HepG2 (cell line): ENCODE measurements at regions not wholly inside any gene's neighbourhood (a gene's known extent, or its start where the extent isn't known, plus 50 kb on each side); places are given as distances from the start of the nearest gene placed in this dataset.

ENCODE experiments used
- AKAP8 ChIP-seq: sonication (generic); formaldehyde crosslinking; IDR thresholded peaks from 2 replicates; pipeline ENCODE4 v1.5.1; 2020; ENCODE audit warnings: mild to moderate bottlenecking, missing genetic modification reagents
- MAFG ChIP-seq: sonication (generic); formaldehyde crosslinking; IDR thresholded peaks from 2 replicates; pipeline ENCODE4 v1.5.1; 2020; ENCODE audit warnings: mild to moderate bottlenecking, missing genetic modification reagents
- NFYB ChIP-seq: sonication (generic); formaldehyde crosslinking; IDR thresholded peaks from 2 replicates; pipeline ENCODE4 v1.4.0; 2020; ENCODE audit warnings: missing genetic modification reagents
- PCBP2 ChIP-seq: fragments of 200-400 bp; formaldehyde crosslinking; optimal IDR thresholded peaks from 2 replicates; pipeline ENCODE3; 2018; ENCODE audit warnings: low read length, low read depth; ENCODE audit not compliant: poor library complexity, severe bottlenecking
- SETDB1 ChIP-seq: sonication (generic); formaldehyde crosslinking; IDR thresholded peaks from 2 replicates; pipeline ENCODE4 v1.5.1; 2020; ENCODE audit warnings: missing genetic modification reagents, mild to moderate bottlenecking, borderline replicate concordance
- SYNCRIP ChIP-seq: fragments of 200-400 bp; formaldehyde crosslinking; IDR thresholded peaks from 2 replicates; pipeline ENCODE4 v1.6.1; 2018; ENCODE audit warnings: mild to moderate bottlenecking, low read depth, low read length; ENCODE audit not compliant: insufficient read depth
- YY1 ChIP-seq: IDR thresholded peaks from 2 replicates; pipeline ENCODE4 v1.6.1; 2011; ENCODE audit warnings: low read length, low read depth, moderate library complexity, mild to moderate bottlenecking; ENCODE audit not compliant: insufficient read depth, insufficient replicate concordance
- ZKSCAN5 ChIP-seq: sonication (generic); formaldehyde crosslinking; IDR thresholded peaks from 2 replicates; pipeline ENCODE4 v1.5.1; 2020; ENCODE audit warnings: mild to moderate bottlenecking, missing genetic modification reagents
- ZMYM4 ChIP-seq: sonication (generic); formaldehyde crosslinking; IDR thresholded peaks from 2 replicates; pipeline ENCODE4 v1.8.1; 2023; ENCODE audit warnings: mild to moderate bottlenecking, missing genetic modification reagents
- ZNF468 ChIP-seq: sonication (generic); formaldehyde crosslinking; IDR thresholded peaks from 2 replicates; pipeline ENCODE4 v1.8.0; 2022; ENCODE audit warnings: mild to moderate bottlenecking, moderate library complexity, missing genetic modification reagents
- ZNF792 ChIP-seq: IDR thresholded peaks from 2 replicates; pipeline ENCODE4 v1.6.1; 2016
- ZSCAN21 ChIP-seq: sonication (generic); formaldehyde crosslinking; IDR thresholded peaks from 2 replicates; pipeline ENCODE4 v1.8.0; 2022; ENCODE audit warnings: mild to moderate bottlenecking, missing genetic modification reagents, moderate library complexity, borderline replicate concordance
- TF ChIP-seq, protein P1 (sequence below): sonication (generic); formaldehyde crosslinking; IDR thresholded peaks from 2 replicates; pipeline ENCODE4 v1.9.0; 2021; ENCODE audit warnings: mild to moderate bottlenecking, missing genetic modification reagents
- TF ChIP-seq, protein P2 (sequence below): sonication (generic); formaldehyde crosslinking; IDR thresholded peaks from 2 replicates; pipeline ENCODE4 v1.4.0; 2020; ENCODE audit warnings: missing genetic modification reagents
- TF ChIP-seq, protein P3 (sequence below): sonication (generic); formaldehyde crosslinking; IDR thresholded peaks from 2 replicates; pipeline ENCODE4 v1.4.0; 2020; ENCODE audit warnings: missing genetic modification reagents, borderline replicate concordance

DNA sequence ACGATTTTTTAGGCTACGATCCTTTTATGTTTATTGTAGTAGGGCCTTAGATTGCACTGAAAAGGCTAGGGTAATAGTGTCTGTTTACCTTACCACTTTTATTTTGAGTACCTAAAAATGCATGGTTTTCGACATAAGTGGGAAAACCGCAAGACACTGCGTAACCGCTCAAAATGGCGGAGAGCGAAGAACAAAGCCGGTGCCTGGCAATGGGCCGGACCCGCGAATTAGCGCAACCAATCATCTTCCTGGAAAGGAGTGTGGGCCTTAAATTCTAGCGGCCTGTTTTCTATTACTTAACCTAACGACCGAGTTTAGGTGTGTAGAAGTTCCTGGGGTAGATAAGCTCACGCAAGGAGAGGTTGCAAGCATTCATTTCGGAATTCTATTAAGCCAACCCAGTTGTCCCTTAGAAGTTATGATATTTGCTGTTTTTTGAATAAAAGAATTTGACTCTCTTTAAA is 118.0 kb downstream of the HFE start (continued):
- TF ChIP-seq, protein P1, sequence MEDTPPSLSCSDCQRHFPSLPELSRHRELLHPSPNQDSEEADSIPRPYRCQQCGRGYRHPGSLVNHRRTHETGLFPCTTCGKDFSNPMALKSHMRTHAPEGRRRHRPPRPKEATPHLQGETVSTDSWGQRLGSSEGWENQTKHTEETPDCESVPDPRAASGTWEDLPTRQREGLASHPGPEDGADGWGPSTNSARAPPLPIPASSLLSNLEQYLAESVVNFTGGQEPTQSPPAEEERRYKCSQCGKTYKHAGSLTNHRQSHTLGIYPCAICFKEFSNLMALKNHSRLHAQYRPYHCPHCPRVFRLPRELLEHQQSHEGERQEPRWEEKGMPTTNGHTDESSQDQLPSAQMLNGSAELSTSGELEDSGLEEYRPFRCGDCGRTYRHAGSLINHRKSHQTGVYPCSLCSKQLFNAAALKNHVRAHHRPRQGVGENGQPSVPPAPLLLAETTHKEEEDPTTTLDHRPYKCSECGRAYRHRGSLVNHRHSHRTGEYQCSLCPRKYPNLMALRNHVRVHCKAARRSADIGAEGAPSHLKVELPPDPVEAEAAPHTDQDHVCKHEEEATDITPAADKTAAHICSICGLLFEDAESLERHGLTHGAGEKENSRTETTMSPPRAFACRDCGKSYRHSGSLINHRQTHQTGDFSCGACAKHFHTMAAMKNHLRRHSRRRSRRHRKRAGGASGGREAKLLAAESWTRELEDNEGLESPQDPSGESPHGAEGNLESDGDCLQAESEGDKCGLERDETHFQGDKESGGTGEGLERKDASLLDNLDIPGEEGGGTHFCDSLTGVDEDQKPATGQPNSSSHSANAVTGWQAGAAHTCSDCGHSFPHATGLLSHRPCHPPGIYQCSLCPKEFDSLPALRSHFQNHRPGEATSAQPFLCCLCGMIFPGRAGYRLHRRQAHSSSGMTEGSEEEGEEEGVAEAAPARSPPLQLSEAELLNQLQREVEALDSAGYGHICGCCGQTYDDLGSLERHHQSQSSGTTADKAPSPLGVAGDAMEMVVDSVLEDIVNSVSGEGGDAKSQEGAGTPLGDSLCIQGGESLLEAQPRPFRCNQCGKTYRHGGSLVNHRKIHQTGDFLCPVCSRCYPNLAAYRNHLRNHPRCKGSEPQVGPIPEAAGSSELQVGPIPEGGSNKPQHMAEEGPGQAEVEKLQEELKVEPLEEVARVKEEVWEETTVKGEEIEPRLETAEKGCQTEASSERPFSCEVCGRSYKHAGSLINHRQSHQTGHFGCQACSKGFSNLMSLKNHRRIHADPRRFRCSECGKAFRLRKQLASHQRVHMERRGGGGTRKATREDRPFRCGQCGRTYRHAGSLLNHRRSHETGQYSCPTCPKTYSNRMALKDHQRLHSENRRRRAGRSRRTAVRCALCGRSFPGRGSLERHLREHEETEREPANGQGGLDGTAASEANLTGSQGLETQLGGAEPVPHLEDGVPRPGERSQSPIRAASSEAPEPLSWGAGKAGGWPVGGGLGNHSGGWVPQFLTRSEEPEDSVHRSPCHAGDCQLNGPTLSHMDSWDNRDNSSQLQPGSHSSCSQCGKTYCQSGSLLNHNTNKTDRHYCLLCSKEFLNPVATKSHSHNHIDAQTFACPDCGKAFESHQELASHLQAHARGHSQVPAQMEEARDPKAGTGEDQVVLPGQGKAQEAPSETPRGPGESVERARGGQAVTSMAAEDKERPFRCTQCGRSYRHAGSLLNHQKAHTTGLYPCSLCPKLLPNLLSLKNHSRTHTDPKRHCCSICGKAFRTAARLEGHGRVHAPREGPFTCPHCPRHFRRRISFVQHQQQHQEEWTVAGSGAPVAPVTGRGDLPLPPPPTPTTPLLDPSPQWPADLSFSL, result no peak
- TF ChIP-seq ZMYM4 (CRISPR knock-in tag) (0 out of 2 replicates have a peak, but pooled peaks have one; percentile 20), SYNCRIP (no peak), MAFG (CRISPR knock-in tag) (no peak), ZNF468 (CRISPR knock-in tag) (no peak), ZNF792 (CRISPR knock-in tag) (no peak), AKAP8 (CRISPR knock-in tag) (no peak), YY1 (peak; percentile 93), SETDB1 (CRISPR knock-in tag) (no peak), NFYB (CRISPR knock-in tag) (peak; percentile 70), PCBP2 (no peak), ZKSCAN5 (CRISPR knock-in tag) (no peak), ZSCAN21 (CRISPR knock-in tag) (0 out of 2 replicates have a peak, but pooled peaks have one; percentile 4)
- TF ChIP-seq, protein P2, sequence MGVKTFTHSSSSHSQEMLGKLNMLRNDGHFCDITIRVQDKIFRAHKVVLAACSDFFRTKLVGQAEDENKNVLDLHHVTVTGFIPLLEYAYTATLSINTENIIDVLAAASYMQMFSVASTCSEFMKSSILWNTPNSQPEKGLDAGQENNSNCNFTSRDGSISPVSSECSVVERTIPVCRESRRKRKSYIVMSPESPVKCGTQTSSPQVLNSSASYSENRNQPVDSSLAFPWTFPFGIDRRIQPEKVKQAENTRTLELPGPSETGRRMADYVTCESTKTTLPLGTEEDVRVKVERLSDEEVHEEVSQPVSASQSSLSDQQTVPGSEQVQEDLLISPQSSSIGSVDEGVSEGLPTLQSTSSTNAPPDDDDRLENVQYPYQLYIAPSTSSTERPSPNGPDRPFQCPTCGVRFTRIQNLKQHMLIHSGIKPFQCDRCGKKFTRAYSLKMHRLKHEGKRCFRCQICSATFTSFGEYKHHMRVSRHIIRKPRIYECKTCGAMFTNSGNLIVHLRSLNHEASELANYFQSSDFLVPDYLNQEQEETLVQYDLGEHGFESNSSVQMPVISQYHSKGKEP (CRISPR knock-in tag), result no peak
- TF ChIP-seq, protein P3, sequence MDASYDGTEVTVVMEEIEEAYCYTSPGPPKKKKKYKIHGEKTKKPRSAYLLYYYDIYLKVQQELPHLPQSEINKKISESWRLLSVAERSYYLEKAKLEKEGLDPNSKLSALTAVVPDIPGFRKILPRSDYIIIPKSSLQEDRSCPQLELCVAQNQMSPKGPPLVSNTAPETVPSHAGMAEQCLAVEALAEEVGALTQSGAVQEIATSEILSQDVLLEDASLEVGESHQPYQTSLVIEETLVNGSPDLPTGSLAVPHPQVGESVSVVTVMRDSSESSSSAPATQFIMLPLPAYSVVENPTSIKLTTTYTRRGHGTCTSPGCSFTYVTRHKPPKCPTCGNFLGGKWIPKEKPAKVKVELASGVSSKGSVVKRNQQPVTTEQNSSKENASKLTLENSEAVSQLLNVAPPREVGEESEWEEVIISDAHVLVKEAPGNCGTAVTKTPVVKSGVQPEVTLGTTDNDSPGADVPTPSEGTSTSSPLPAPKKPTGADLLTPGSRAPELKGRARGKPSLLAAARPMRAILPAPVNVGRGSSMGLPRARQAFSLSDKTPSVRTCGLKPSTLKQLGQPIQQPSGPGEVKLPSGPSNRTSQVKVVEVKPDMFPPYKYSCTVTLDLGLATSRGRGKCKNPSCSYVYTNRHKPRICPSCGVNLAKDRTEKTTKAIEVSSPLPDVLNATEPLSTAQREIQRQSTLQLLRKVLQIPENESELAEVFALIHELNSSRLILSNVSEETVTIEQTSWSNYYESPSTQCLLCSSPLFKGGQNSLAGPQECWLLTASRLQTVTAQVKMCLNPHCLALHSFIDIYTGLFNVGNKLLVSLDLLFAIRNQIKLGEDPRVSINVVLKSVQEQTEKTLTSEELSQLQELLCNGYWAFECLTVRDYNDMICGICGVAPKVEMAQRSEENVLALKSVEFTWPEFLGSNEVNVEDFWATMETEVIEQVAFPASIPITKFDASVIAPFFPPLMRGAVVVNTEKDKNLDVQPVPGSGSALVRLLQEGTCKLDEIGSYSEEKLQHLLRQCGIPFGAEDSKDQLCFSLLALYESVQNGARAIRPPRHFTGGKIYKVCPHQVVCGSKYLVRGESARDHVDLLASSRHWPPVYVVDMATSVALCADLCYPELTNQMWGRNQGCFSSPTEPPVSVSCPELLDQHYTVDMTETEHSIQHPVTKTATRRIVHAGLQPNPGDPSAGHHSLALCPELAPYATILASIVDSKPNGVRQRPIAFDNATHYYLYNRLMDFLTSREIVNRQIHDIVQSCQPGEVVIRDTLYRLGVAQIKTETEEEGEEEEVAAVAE (CRISPR knock-in tag), result peak; percentile 82
